ENCODE measurements at regions not wholly inside any gene's neighbourhood (a gene's known extent, or its start where the extent isn't known, plus 50 kb on each side); places are given as distances from the start of the nearest gene placed in this dataset.

- no peak for TF ChIP-seq POLR2A (IDR thresholded peaks at IDR 0.05; ENCODE audit: low read length)
- no peak for TF ChIP-seq JUN (IDR thresholded peaks at IDR 0.05)
- no peak for TF ChIP-seq NFE2L2 (conservative IDR thresholded peaks at IDR 0.05; ENCODE audit: low read length)
- no peak for TF ChIP-seq CTCF (IDR thresholded peaks at IDR 0.05)
- no peak for TF ChIP-seq EP300 (IDR thresholded peaks at IDR 0.05)
- TF ChIP-seq REST (IDR thresholded peaks at IDR 0.05): no peak
Observed at GRCh38 chr15:38075466-38075865, 141.0 kb downstream of the TMCO5A start.
